Kidney (tissue), 13 donors: ENCODE measurements at regions not wholly inside any gene's neighbourhood (a gene's known extent, or its start where the extent isn't known, plus 50 kb on each side); places are given as distances from the start of the nearest gene placed in this dataset.

Source experiments
- DNase-seq, 5 donors: peaks; one replicate each; pipeline ENCODE4 v3.0.0-alpha.2; 2013 to 2020
- FAIRE-seq: peaks from 2 replicates; lab custom pipeline; 2012; peaks lifted over from hg19 to GRCh38; lab: Jason Lieb, UNC
- H3K27ac ChIP-seq, 2 donors: one replicate each; pipeline ENCODE4 v1.7.0; 2013; ENCODE audit warnings: low read depth in 2 of 2, low read length in 2 of 2, inconsistent platforms in 1 of 2
- H3K27me3 ChIP-seq: one replicate; pipeline ENCODE4 v1.7.1; 2013; ENCODE audit warnings: low read length, inconsistent platforms; ENCODE audit not compliant: control insufficient read depth, insufficient read depth
- H3K36me3 ChIP-seq, 3 donors: one replicate each; pipeline versions ENCODE4 v1.7.0 to v1.7.1; 2013; ENCODE audit warnings: low read length in 3 of 3, control low read depth in 1 of 3, inconsistent platforms in 1 of 3; ENCODE audit not compliant: insufficient read depth in 3 of 3, control insufficient read depth in 2 of 3
- H3K4me1 ChIP-seq, 3 donors: one replicate each; pipeline versions ENCODE4 v1.7.0 to v1.7.1; 2013; ENCODE audit warnings: low read length in 3 of 3, inconsistent platforms in 1 of 3, low read depth in 1 of 3; ENCODE audit not compliant: control insufficient read depth in 2 of 3, insufficient read depth in 2 of 3
- H3K4me3 ChIP-seq, 3 donors: one replicate each; pipeline versions ENCODE4 v1.7.0 to v1.8.1; 2013; ENCODE audit warnings: low read length in 3 of 3, control low read depth in 1 of 3, inconsistent platforms in 1 of 3
- H3K9ac ChIP-seq, 3 donors: one replicate each; pipeline versions ENCODE4 v1.7.0 to v1.7.1; 2013; ENCODE audit warnings: low read length in 3 of 3, control low read depth in 1 of 3, inconsistent platforms in 1 of 3
- H3K9me3 ChIP-seq, 3 donors: one replicate each; pipeline versions ENCODE4 v1.7.0 to v1.7.1; 2013; ENCODE audit warnings: low read length in 3 of 3, control low read depth in 1 of 3, inconsistent platforms in 1 of 3; ENCODE audit not compliant: control insufficient read depth in 2 of 3, insufficient read depth in 1 of 3
- intact Hi-C: fragments of 100-400 bp; cut with DNase I; formaldehyde crosslinking; loops from one replicate; pipeline ENCODE4 v1.11.1; 2022
- TF ChIP-seq, protein P1 (sequence below): IDR thresholded peaks from 3 replicates; pipeline ENCODE4 v1.5.1; 2012; ENCODE audit warnings: mild to moderate bottlenecking, moderate library complexity, borderline replicate concordance; ENCODE audit not compliant: insufficient read depth; ENCODE audit errors: extremely low read depth
- donor health status: control.
- donor health status: control.
- donor health status: control.
- donor health status: control.
- donor health status: control.
- donor health status: DM: yes; HTN: yes; CAD: no.
- donor health status: Normal renal cell carcinoma (clear cell type).

DNA sequence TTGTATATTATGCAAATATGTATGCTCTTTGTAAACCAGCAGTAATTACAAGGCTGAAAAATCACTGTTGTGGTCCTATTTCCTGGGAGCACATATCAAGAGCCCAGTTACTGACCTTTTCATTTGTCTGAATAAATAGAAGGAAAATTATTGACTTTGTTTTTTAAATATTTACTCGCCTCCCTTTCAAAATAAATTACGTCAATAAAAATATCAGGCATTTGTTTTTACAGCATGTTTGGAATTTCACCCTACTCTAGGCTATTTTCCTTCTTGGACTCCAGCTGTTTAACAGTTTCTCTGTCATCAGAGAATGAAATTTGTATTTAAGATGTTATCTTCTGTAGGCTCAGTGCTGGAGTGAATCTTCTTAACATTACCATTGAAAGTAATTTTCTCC is 59.9 kb upstream of the LRATD1 start:
- no peak overlapping the region for H3K9ac ChIP-seq
- H3K27me3 ChIP-seq: no peaks in the 10 kb centered on the region
- no peaks in the 10 kb centered on the region for H3K36me3 ChIP-seq
- intact Hi-C loops: no loop called here
- no peak overlapping the region for H3K27ac ChIP-seq
- DNase-seq (peak in 2 of 5 donors; percentile 21 to 58), FAIRE-seq (no peak)
- TF ChIP-seq, protein P1, sequence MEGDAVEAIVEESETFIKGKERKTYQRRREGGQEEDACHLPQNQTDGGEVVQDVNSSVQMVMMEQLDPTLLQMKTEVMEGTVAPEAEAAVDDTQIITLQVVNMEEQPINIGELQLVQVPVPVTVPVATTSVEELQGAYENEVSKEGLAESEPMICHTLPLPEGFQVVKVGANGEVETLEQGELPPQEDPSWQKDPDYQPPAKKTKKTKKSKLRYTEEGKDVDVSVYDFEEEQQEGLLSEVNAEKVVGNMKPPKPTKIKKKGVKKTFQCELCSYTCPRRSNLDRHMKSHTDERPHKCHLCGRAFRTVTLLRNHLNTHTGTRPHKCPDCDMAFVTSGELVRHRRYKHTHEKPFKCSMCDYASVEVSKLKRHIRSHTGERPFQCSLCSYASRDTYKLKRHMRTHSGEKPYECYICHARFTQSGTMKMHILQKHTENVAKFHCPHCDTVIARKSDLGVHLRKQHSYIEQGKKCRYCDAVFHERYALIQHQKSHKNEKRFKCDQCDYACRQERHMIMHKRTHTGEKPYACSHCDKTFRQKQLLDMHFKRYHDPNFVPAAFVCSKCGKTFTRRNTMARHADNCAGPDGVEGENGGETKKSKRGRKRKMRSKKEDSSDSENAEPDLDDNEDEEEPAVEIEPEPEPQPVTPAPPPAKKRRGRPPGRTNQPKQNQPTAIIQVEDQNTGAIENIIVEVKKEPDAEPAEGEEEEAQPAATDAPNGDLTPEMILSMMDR: no peak
- H3K9me3 ChIP-seq: no peaks in the 10 kb centered on the region
- no peak overlapping the region for H3K4me3 ChIP-seq
- H3K4me1 ChIP-seq: no peaks in the 10 kb centered on the region

DNA sequence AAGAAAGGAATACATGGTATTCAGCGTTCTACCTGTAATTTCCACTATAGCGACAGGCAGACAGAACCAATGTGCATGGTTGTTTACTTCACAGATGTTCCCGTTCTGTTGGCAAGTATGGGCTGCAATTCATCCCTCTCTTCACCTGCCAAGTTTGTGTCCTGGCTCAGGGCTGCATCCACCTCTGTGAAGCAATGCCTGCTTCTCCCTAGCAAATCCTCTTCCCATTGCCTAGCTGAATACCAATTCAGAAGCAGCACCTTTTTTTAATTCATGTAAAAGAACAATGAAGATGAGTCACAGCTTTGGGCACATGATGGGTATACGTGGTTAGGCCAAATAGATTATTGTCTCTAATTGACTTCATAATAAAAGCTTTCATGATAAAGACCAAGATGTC is 54.7 kb upstream of the LRATD1 start:
- intact Hi-C loops: no loop called here
- Histone ChIP-seq H3K9me3 (no peaks in the 10 kb centered on the region), H3K36me3 (no peaks in the 10 kb centered on the region), H3K9ac (no peak overlapping the region), H3K27ac (no peak overlapping the region), H3K4me1 (no peaks in the 10 kb centered on the region), H3K27me3 (no peaks in the 10 kb centered on the region), H3K4me3 (no peak overlapping the region)
- DNase-seq (no peak), FAIRE-seq (no peak)
- TF ChIP-seq, protein P1: no peak
